ENCODE measurements at regions not wholly inside any gene's neighbourhood (a gene's known extent, or its start where the extent isn't known, plus 50 kb on each side); places are given as distances from the start of the nearest gene placed in this dataset.

- DNase-seq, result no peak
Observed at GRCh38 chr5:5658889-5659465, 236.5 kb downstream of the ICE1 start.

- DNase-seq, result peak; percentile 15
Observed at GRCh38 chr5:5658226-5658625, 235.7 kb downstream of the ICE1 start.

GRCh38 chr5:5652181-5652580, 229.7 kb downstream of the ICE1 start:
- no peak for DNase-seq

- DNase-seq, result no peak
Observed at GRCh38 chr5:5650949-5651348, 228.5 kb downstream of the ICE1 start.

GRCh38 chr5:5650242-5650641, 227.8 kb downstream of the ICE1 start:
- no peak for DNase-seq

- no peak for DNase-seq
Observed at GRCh38 chr5:5649641-5650040, 227.2 kb downstream of the ICE1 start.

GRCh38 chr5:5648694-5649093, 226.2 kb downstream of the ICE1 start:
- DNase-seq, result no peak

- DNase-seq, result no peak
Observed at GRCh38 chr5:5645891-5646290, 223.4 kb downstream of the ICE1 start.

GRCh38 chr5:5645198-5645597, 222.7 kb downstream of the ICE1 start:
- no peak for DNase-seq

GRCh38 chr5:5644249-5644648, 221.8 kb downstream of the ICE1 start:
- DNase-seq, result no peak

- no peak for DNase-seq
Observed at GRCh38 chr5:5643481-5643880, 221.0 kb downstream of the ICE1 start.

- no peak for DNase-seq
Observed at GRCh38 chr5:5638211-5638610, 215.7 kb downstream of the ICE1 start.

GRCh38 chr5:5637173-5637572, 214.7 kb downstream of the ICE1 start:
- DNase-seq, result no peak

- DNase-seq, result no peak
Observed at GRCh38 chr5:5634817-5635216, 212.3 kb downstream of the ICE1 start.

- no peak for DNase-seq
Observed at GRCh38 chr5:5633579-5633978, 211.1 kb downstream of the ICE1 start.

- no peak for DNase-seq
Observed at GRCh38 chr5:5632678-5633077, 210.2 kb downstream of the ICE1 start.

GRCh38 chr5:5629607-5629978, 207.1 kb downstream of the ICE1 start:
- peak; percentile 1 for DNase-seq

- no peak for DNase-seq
Observed at GRCh38 chr5:5628866-5629606, 206.6 kb downstream of the ICE1 start.

- DNase-seq, result no peak
Observed at GRCh38 chr5:5626412-5626811, 203.9 kb downstream of the ICE1 start.

GRCh38 chr5:5625491-5625890, 203.0 kb downstream of the ICE1 start:
- no peak for DNase-seq

- DNase-seq, result no peak
Observed at GRCh38 chr5:5623397-5623796, 200.9 kb downstream of the ICE1 start.

GRCh38 chr5:5622806-5623205, 200.3 kb downstream of the ICE1 start:
- no peak for DNase-seq

- DNase-seq, result no peak
Observed at GRCh38 chr5:5619546-5619945, 197.1 kb downstream of the ICE1 start.

GRCh38 chr5:5617024-5617423, 194.5 kb downstream of the ICE1 start:
- no peak for DNase-seq

Measured in fibroblast of skin of right biceps (primary cell).